GM12864 (cell line): ENCODE measurements at regions not wholly inside any gene's neighbourhood (a gene's known extent, or its start where the extent isn't known, plus 50 kb on each side); places are given as distances from the start of the nearest gene placed in this dataset.

ENCODE experiments used
- DNase-seq: peaks from one replicate; pipeline ENCODE4 v3.0.0-alpha.2; 2011; ENCODE audit warnings: low read depth
- H3K4me3 ChIP-seq: 2 replicates; pipeline ENCODE4 v1.5.1; 2011; ENCODE audit warnings: mild to moderate bottlenecking, low read depth, low read length, control low read depth
- CTCF ChIP-seq: IDR thresholded peaks from 2 replicates; pipeline ENCODE4 v1.5.1; 2011; ENCODE audit warnings: low read depth, mild to moderate bottlenecking, moderate library complexity, low read length, control low read depth, inconsistent platforms; ENCODE audit errors: missing control alignments

DNA sequence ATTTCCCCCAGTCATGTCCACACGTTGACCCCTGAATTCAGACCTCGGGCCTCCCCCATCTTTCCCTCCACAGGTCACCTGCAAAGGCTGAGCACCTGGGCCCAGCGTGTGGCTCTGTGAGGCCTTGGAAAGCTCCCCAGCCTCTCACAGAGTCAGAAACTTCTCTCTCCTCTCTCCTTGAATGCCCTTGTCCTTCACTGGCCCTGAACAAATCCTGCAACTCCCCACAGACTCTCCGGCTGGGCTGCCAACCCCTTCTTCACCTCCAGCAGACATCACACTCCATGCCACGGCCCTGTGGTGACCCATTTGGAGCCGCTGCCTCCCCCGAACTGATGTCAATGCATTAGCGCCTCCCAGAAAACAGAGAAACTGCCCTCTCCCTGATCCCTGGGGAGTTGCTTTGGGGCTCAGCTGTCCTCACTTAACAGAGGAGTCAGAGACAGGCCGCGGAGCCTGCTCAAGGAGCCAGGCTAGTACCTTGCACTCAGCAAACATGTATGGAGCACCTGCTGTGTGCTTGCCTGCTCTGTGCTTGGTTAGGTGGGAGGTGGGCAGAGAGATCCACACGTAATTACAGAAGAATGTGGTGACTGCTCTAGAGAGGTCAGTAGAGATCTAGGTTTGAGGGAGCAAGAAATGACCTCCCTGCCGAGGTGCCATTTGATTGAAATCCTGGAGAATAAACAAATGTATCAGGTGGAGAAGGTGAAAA is 99.2 kb upstream of the PWP1 start:
- no peak overlapping the region for H3K4me3 ChIP-seq
- DNase-seq: no peak
- TF ChIP-seq CTCF: no peak

GRCh38 chr12:107590413-107590812 is 95.2 kb upstream of the PWP1 start:
- no peak for TF ChIP-seq CTCF
- DNase-seq: no peak
- no peak overlapping the region for H3K4me3 ChIP-seq

DNA sequence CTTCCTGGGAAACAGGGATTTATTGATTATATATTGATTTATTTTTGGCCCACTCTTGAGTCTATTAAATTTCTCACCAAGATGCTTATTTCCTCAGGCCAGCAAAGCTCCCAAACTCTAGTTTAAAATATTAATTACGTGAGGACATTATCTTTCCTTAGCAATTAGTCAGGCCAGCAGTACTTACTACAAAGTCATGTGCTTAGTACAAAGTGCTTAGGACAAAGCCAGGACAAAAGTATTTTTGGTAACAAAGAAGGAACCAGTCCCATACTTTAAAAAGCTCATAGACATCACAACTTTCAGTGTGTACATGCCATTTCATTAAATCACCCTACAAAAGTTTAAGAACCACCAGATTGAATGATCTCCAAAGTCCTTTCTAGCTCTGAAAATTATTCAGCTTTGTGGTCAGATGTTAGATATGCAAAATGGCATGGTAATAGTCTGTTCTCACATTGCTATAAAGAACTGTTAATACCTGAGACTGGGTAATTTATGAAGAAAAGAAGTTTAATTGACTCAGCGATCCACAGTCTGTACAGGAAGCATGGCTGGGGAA is 94.7 kb upstream of the PWP1 start:
- no peak for TF ChIP-seq CTCF
- no peak overlapping the region for H3K4me3 ChIP-seq
- no peak for DNase-seq

DNA sequence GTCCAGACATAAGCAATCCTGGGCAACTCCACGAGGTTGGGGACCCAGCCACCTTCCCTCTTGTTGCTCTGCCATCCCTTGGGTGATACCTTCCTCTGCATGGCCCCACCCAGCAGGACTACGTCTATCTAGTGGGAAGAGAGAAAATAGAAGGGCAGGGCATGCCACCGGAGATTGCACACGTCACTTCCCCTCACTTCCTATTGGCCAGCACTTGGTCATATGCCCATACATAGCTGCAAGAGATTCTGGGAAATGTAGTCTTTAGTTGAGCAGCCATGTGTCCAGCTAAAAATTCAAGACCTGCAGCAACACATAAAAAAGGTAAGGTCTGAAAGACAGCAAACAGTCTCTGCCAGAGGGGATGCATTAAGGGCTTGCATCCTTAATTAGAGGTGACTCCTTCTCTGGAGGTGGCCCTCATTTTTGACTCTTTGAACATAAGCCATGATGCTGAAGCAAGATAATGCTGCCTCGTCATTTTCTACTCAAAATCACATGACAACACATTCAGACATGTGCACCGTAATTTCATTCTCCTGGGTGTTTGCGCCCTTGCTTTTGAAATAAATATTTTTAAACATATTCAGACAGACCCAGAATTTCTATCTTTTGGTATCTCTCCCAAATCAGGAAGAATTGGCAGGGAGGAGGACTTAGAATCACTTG is 91.8 kb upstream of the PWP1 start:
- H3K4me3 ChIP-seq: no peak overlapping the region
- TF ChIP-seq CTCF: no peak
- no peak for DNase-seq

GRCh38 chr12:107594995-107595394 is 90.6 kb upstream of the PWP1 start:
- no peak for TF ChIP-seq CTCF
- DNase-seq: no peak
- no peak overlapping the region for H3K4me3 ChIP-seq

- H3K4me3 ChIP-seq: no peak overlapping the region
- no peak for TF ChIP-seq CTCF
- DNase-seq: no peak
These were observed 87.7 kb upstream of the PWP1 start for GRCh38 chr12:107597695-107598410.
